Cardiac muscle cell (in vitro differentiated cells and primary cell): ENCODE measurements at regions not wholly inside any gene's neighbourhood (a gene's known extent, or its start where the extent isn't known, plus 50 kb on each side); places are given as distances from the start of the nearest gene placed in this dataset.

ENCODE experiments used
- DNase-seq, 2 donors: peaks; one replicate each; pipeline versions ENCODE4 v3.0.0 to v3.0.0-alpha.2; 2010 to 2017; ENCODE audit warnings: low read depth in 1 of 2, low spot score in 1 of 2
- H3K27ac ChIP-seq: fragments of 200-600 bp; sonication (generic); 2 replicates; pipeline ENCODE4 v1.5.1; 2016
- H3K27me3 ChIP-seq: fragments of 200-600 bp; sonication (generic); 2 replicates; pipeline ENCODE4 v1.6.0; 2016; ENCODE audit warnings: control low read depth
- H3K36me3 ChIP-seq: fragments of 200-600 bp; sonication (generic); 2 replicates; pipeline ENCODE4 v1.5.1; 2016; ENCODE audit warnings: control low read depth
- H3K4me1 ChIP-seq: fragments of 200-600 bp; sonication (generic); 2 replicates; pipeline ENCODE4 v1.8.1; 2017; ENCODE audit warnings: low read depth, mild to moderate bottlenecking, mixed run types
- H3K4me3 ChIP-seq: fragments of 200-600 bp; sonication (generic); 2 replicates; pipeline ENCODE4 v1.5.1; 2016; ENCODE audit warnings: mild to moderate bottlenecking
- H3K9me3 ChIP-seq: fragments of 200-600 bp; sonication (generic); 2 replicates; pipeline ENCODE4 v1.5.1; 2017; ENCODE audit warnings: low read depth, mild to moderate bottlenecking, control low read depth
- TF ChIP-seq, protein P1 (sequence below): IDR thresholded peaks from 2 replicates; pipeline ENCODE4 v1.5.1; 2012; ENCODE audit warnings: low read depth, mild to moderate bottlenecking, low read length

DNA sequence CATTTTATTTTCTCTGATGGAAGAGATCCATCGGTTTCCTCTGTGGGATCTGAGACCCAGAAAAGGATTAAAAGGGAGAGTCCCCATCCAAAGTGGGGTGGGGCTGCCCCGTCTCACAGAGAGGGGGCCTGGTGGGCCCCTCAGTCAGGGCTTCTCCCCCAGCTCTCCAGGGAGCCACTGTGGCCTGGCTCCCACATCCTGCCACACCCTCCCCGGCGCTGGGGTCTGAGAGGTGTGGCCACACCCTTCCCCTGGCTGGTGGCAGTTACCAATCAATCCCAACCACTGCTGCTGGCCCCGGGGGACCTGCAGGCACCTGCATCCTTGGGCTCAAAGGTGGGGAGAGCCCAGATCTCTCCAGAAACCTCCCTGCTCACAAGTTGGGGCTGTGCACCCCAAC is 161.8 kb upstream of the IQSEC1 start:
- Histone ChIP-seq H3K4me1 (peaks cover 18% of the 10 kb centered on the region), H3K4me3 (no peak overlapping the region), H3K36me3 (no peaks in the 10 kb centered on the region), H3K27me3 (no peaks in the 10 kb centered on the region), H3K9me3 (no peaks in the 10 kb centered on the region), H3K27ac (no peak overlapping the region)
- TF ChIP-seq, protein P1, sequence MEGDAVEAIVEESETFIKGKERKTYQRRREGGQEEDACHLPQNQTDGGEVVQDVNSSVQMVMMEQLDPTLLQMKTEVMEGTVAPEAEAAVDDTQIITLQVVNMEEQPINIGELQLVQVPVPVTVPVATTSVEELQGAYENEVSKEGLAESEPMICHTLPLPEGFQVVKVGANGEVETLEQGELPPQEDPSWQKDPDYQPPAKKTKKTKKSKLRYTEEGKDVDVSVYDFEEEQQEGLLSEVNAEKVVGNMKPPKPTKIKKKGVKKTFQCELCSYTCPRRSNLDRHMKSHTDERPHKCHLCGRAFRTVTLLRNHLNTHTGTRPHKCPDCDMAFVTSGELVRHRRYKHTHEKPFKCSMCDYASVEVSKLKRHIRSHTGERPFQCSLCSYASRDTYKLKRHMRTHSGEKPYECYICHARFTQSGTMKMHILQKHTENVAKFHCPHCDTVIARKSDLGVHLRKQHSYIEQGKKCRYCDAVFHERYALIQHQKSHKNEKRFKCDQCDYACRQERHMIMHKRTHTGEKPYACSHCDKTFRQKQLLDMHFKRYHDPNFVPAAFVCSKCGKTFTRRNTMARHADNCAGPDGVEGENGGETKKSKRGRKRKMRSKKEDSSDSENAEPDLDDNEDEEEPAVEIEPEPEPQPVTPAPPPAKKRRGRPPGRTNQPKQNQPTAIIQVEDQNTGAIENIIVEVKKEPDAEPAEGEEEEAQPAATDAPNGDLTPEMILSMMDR, result no peak
- no peak for DNase-seq

DNA sequence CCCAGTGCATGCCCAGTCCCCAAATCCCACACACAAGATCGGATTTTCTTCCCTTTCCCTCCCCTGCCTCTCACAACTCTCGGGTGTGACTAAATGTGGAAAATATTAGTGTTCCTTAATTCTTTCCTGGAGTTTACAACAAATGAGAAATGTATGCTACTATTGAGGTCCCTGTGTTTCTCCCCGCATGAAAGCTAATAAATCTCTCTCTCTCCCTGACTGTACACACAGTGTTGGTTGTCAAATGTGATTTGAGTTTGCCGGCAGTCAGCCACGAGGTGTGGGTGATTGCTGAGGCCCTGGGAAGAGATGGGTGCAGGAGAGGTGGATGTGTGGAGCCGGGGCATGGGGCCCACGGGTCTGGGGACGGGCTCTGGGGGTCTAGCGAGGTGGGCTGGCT is 161.4 kb upstream of the IQSEC1 start:
- Histone ChIP-seq H3K9me3 (no peaks in the 10 kb centered on the region), H3K27me3 (no peaks in the 10 kb centered on the region), H3K4me1 (peaks cover 18% of the 10 kb centered on the region), H3K36me3 (no peaks in the 10 kb centered on the region), H3K4me3 (no peak overlapping the region), H3K27ac (no peak overlapping the region)
- no peak for DNase-seq
- TF ChIP-seq, protein P1, result no peak

DNA sequence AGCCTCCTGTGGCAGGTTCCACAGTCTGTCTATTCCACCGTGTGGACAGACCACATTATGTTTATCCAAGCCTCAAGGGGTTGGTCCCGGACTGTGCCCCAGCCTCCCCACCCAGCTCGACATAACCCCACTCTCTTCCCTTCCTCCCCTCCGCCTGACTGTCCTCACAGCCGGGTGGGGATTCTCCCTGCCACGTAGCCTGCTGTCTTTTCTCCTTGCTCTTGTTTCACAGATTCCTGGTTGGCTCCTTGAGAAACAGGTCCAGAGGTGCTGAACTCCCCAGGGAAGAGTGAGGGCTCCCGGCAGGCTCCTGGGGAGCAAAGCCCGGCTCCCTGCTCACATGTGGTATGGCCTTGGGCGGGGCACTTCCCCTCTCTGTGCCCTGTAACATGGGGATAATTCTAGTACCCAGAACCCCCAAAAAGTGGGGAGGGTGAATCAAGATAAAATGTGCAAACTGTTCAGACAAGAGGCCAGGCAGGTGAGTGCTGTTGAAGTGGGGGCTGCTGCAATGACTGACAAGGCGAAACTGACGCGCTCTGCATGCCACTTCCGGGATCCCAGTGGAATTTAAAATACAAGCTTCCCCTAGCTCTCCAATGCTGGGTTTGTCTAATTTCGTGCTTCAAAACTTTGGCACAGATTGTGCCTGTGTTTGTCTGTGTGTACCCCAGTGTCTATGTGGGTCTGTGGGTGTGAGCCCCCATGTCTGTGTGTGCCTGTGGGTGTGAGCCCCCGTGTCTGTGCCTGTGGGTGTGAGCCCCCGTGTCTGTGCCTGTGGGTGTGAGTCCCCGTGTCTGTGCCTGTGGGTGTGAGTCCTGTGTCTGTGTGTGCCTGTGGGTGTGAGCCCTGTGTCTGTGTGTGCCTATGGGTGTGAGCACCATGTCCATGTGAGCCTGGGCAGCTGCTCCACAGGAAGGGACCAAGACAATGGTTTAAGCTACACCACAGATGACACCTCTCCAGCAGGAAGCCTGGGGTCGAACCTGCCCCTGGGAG is 160.6 kb upstream of the IQSEC1 start:
- Histone ChIP-seq H3K27me3 (no peaks in the 10 kb centered on the region), H3K36me3 (no peaks in the 10 kb centered on the region)
- no peak for DNase-seq

DNA sequence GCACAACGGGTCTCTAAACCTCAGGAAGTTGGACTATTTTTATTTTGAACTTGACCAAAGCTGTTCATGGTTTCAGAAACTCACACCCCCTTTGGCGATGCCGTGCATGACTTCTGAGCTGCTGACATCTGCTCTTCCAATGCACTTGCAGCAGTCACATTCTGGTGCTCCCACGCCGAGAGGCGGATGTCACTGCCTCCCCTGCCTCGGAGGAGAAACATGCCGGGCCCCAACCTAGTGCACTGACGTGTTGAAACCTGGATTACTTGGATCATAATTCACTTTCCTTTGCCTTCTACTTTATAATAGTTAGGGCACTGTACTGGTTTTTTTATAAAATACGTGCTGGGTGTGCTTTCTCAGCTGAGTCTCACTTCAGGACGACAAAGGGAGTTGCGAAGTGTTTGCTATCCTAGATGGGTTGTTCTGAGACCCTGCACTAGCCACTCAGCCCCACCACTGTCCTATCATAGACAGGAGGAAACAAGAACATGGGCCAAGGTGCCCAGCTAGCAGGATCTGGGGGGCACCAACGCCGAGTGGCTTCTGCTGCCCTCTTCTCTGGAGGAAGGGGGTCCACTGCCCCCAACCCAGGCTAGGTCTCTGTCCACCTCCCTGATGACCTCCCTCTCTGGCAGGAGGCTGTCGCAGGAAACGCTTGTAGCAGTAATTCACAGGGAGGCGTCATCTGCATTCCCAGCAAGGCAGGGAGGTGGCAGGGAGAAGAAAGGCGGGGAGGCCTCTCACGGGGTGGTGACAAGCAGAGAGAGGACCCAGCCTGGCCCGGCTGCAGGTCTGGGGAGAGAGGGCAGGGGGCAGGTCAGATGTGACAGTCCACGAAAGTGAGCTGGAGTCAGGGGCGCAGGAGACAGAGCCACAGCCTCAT is 158.8 kb upstream of the IQSEC1 start:
- Histone ChIP-seq H3K27me3 (no peaks in the 10 kb centered on the region), H3K9me3 (no peaks in the 10 kb centered on the region)

More for the DNA sequence above, 160.6 kb upstream of the IQSEC1 start:
- no peak overlapping the region for H3K4me3 ChIP-seq
- TF ChIP-seq, protein P1, result no peak
- H3K27ac ChIP-seq, result no peak overlapping the region
- H3K9me3 ChIP-seq, result no peaks in the 10 kb centered on the region
- peaks cover 18% of the 10 kb centered on the region for H3K4me1 ChIP-seq

More for the DNA sequence above, 158.8 kb upstream of the IQSEC1 start:
- no peaks in the 10 kb centered on the region for H3K36me3 ChIP-seq
- no peak overlapping the region for H3K27ac ChIP-seq
- H3K4me3 ChIP-seq, result no peak overlapping the region
- peak in 1 of 2 donors; percentile 51 for DNase-seq
- TF ChIP-seq, protein P1, result no peak
- H3K4me1 ChIP-seq, result peaks cover 18% of the 10 kb centered on the region
